ENCODE measurements at regions not wholly inside any gene's neighbourhood (a gene's known extent, or its start where the extent isn't known, plus 50 kb on each side); places are given as distances from the start of the nearest gene placed in this dataset.
"Not testable (repeated sequence)": the region's sequence is repeated elsewhere in the genome, so short reads cannot be mapped to it uniquely, and the experiment has no call there.

GRCh38 chr1:29557066-29557465 lies 320.7 kb downstream of the PTPRU start:
- DNase-seq: no peak
- H3K27me3 Mint-ChIP-seq: no peaks in the 10 kb centered on the region
- H3K4me1 Mint-ChIP-seq: peaks cover 3% of the 10 kb centered on the region
- H3K9me3 Mint-ChIP-seq: no peaks in the 10 kb centered on the region
- ChIA-PET POLR2A (no interaction called here), CTCF (no interaction called here)
- peak overlapping the region; percentile 38 for H3K27ac Mint-ChIP-seq
- no peaks in the 10 kb centered on the region for H3K36me3 Mint-ChIP-seq (ENCODE audit: low read depth)
- H3K4me3 Mint-ChIP-seq: no peak overlapping the region

GRCh38 chr1:29556657-29557056 lies 320.3 kb downstream of the PTPRU start:
- H3K9me3 Mint-ChIP-seq: no peaks in the 10 kb centered on the region
- no peaks in the 10 kb centered on the region for H3K27me3 Mint-ChIP-seq
- ChIA-PET CTCF (no interaction called here), POLR2A (no interaction called here)
- H3K27ac Mint-ChIP-seq: no peak overlapping the region
- H3K4me3 Mint-ChIP-seq: no peak overlapping the region
- DNase-seq: no peak
- no peaks in the 10 kb centered on the region for H3K36me3 Mint-ChIP-seq (ENCODE audit: low read depth)
- H3K4me1 Mint-ChIP-seq: peaks cover 3% of the 10 kb centered on the region

DNA sequence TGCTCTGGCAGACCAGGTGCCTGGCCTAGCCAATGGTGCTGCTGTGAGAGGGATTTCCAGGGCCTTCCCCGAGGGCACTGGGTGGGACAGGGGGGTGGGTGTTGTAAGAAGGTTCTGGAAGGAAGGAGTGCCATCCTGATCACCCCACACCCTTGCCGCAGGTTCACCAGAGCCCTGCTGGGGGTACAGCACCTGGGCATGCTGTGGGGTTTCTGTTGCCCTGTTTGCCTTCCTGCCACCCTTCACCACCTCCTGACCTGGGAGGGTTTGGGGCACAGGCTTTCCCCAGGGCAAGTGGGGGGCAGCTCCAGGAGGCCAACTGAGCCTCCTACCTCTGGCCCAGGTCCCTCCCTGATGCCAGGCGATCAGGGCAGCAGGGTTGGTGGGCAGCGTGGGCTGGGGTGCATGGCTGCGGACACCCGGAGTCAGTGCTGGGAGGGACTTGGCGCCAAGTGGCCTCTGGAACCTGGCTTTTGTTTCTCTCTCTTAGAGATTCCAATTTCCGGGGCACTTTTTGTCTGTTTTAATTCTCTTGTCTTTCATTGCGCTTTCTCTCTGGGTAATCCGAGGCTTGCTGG lies 318.8 kb downstream of the PTPRU start:
- Mint-ChIP-seq H3K4me1 (peaks cover 3% of the 10 kb centered on the region), H3K27ac (no peak overlapping the region), H3K27me3 (no peaks in the 10 kb centered on the region), H3K36me3 (ENCODE audit: low read depth) (no peaks in the 10 kb centered on the region), H3K9me3 (no peaks in the 10 kb centered on the region), H3K4me3 (no peak overlapping the region)
- no peak for DNase-seq
- CTCF ChIA-PET: no interaction called here
- POLR2A ChIA-PET: no interaction called here

- POLR2A ChIA-PET: no interaction called here
- peaks cover 3% of the 10 kb centered on the region for H3K4me1 Mint-ChIP-seq
- H3K36me3 Mint-ChIP-seq (ENCODE audit: low read depth): no peaks in the 10 kb centered on the region
- H3K9me3 Mint-ChIP-seq: no peaks in the 10 kb centered on the region
- CTCF ChIA-PET: no interaction called here
- no peak overlapping the region for H3K4me3 Mint-ChIP-seq
- H3K27me3 Mint-ChIP-seq: no peaks in the 10 kb centered on the region
- H3K27ac Mint-ChIP-seq: no peak overlapping the region
- DNase-seq: no peak
Observed at GRCh38 chr1:29554208-29554778, 318.0 kb downstream of the PTPRU start.

DNA sequence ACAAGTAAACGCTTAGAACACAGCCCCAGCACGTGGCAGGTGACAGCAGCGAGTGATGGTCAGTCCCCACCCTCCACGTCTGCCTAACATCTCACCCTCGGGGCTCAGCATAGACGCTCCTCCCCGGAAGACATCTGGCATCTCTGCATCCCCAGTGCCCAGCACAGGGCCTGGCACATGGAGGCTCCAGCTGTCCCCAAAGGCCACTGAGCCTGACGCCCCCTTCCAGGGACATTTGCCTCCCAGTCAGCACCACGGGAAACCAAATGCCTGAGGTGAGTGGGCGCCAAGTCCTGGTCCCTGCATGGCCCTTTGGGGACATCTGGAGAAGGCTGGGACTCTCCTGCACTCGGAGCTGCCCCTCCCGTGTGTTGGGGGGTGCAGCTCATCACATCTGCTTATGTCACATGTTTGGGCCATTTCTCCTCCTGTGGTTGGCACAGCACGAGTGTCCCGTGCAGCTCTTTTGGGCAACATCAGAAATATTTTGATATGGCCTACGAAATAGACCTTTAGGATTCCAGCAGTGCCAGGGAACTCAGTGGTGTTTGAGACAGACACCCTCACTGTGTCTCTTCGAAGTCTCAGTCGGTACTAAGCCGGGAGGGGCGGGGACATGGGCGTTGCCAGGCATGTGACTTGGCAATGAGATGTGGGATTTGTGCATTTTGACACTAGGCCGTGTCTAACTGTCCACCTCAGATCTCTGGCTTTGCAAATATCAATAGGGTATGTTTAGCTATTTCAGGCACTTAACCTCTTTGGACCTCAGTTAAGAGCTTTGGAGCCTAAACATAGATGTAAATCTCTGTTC lies 315.0 kb downstream of the PTPRU start:
- POLR2A ChIA-PET: no interaction called here
- Mint-ChIP-seq H3K9me3 (no peaks in the 10 kb centered on the region), H3K27me3 (no peaks in the 10 kb centered on the region), H3K4me1 (peaks cover 3% of the 10 kb centered on the region), H3K36me3 (ENCODE audit: low read depth) (no peaks in the 10 kb centered on the region), H3K4me3 (no peak overlapping the region), H3K27ac (no peak overlapping the region)
- CTCF ChIA-PET: no interaction called here
- DNase-seq: no peak

DNA sequence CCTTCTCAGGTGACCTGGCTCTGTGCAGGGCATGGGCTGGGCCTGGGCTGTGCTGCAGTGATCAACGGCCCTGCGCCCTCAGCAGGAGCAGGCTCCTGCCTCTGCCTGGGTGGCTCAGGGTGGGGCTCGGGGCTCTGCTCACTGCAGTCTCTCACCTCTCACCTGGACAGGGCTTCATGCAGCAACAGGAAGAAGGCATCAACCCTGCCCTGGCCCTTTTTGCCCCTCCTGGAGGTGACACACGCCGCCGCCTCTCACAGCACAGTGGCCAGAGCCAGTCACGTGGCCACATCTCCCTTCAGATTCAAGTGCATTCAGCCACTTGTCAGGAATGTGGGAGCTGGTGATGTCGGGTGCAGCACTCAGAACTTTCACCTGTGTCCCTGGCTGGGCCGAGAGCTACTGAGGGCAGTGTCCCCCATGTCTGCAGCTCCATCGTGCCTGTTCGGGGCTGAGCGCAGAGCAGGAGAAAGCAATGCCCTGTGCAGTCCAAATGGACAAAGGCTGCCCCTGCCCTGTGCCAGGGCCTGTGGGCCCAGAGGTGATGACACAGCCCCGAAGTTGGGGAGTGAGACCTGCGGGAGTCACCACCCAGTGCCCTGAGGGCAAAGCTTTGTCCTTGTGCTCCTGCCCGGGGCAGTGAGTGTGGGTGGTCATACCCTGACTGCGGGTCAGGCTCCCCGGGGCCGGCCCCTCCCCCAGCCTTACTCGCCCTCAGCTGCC lies 314.0 kb downstream of the PTPRU start:
- no peaks in the 10 kb centered on the region for H3K36me3 Mint-ChIP-seq (ENCODE audit: low read depth)
- POLR2A ChIA-PET: no interaction called here
- no peaks in the 10 kb centered on the region for H3K9me3 Mint-ChIP-seq
- H3K27me3 Mint-ChIP-seq: no peaks in the 10 kb centered on the region
- CTCF ChIA-PET: no interaction called here
- no peak overlapping the region for H3K4me3 Mint-ChIP-seq
- no peak overlapping the region for H3K27ac Mint-ChIP-seq
- DNase-seq: no peak
- H3K4me1 Mint-ChIP-seq: no peaks in the 10 kb centered on the region

- POLR2A ChIA-PET; H3K9me3 Mint-ChIP-seq; CTCF ChIA-PET; H3K27ac Mint-ChIP-seq; H3K4me1 Mint-ChIP-seq; H3K4me3 Mint-ChIP-seq; DNase-seq; H3K27me3 Mint-ChIP-seq; H3K36me3 Mint-ChIP-seq (ENCODE audit: low read depth): not testable (repeated sequence)
Observed at GRCh38 chr1:29549728-29550118, 313.4 kb downstream of the PTPRU start.

GRCh38 chr1:29549001-29549400 lies 312.7 kb downstream of the PTPRU start:
- H3K4me1 Mint-ChIP-seq: no peaks in the 10 kb centered on the region
- POLR2A ChIA-PET: no interaction called here
- CTCF ChIA-PET: no interaction called here

GRCh38 chr1:29548091-29548490 lies 311.8 kb downstream of the PTPRU start:
- H3K4me1 Mint-ChIP-seq: no peaks in the 10 kb centered on the region

More at GRCh38 chr1:29549001-29549400, 312.7 kb downstream of the PTPRU start:
- no peak overlapping the region for H3K27ac Mint-ChIP-seq
- H3K4me3 Mint-ChIP-seq: no peak overlapping the region
- H3K27me3 Mint-ChIP-seq: no peaks in the 10 kb centered on the region
- H3K9me3 Mint-ChIP-seq: no peaks in the 10 kb centered on the region
- DNase-seq: no peak
- no peaks in the 10 kb centered on the region for H3K36me3 Mint-ChIP-seq (ENCODE audit: low read depth)

DNA sequence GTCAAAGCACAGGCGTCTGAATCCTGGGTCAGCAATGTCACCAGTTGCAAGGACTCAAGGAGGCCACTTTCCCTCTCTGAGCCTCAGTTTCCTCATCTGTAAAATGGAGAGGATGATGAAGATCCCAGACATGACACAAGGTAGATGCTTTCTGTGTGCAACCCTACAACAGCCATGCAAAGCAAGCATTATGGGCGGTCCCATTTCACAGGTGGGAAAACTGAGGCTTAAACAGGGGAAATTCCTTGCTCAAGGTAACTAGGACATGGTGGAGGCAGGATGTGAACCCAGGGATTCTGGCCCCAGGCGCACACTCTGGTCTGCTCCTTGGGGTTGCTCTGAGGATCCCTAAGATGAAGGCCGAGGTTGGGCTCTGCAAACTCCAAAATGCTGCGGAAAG lies 311.0 kb downstream of the PTPRU start:
- CTCF ChIA-PET: no interaction called here

More at GRCh38 chr1:29548091-29548490, 311.8 kb downstream of the PTPRU start:
- ChIA-PET CTCF (no interaction called here), POLR2A (no interaction called here)
- Mint-ChIP-seq H3K27ac (no peak overlapping the region), H3K9me3 (no peaks in the 10 kb centered on the region), H3K4me3 (no peak overlapping the region), H3K36me3 (ENCODE audit: low read depth) (no peaks in the 10 kb centered on the region), H3K27me3 (no peaks in the 10 kb centered on the region)
- no peak for DNase-seq

DNA sequence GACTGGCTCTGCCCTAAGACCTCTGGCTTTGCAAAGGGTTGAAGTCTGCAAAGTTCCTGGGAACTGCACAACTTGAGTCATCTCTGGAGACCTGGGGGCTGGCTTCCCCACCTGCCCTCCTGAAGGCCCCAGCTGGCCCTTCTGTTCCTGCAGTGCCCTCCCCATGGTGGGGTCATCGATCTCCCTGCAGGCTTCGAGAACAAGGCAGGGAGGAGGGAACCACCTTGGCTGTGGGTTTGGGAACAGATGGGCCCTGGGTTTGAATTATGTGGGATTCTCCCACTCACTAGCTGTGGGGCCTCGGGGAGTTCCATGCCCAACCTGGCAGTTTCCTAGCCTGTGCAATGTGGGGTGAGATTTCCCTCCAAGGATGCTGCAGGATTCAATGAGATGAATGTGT lies 310.2 kb downstream of the PTPRU start:
- Mint-ChIP-seq H3K4me1 (no peaks in the 10 kb centered on the region), H3K4me3 (no peak overlapping the region), H3K36me3 (ENCODE audit: low read depth) (no peaks in the 10 kb centered on the region), H3K9me3 (no peaks in the 10 kb centered on the region), H3K27me3 (no peaks in the 10 kb centered on the region), H3K27ac (no peak overlapping the region)
- DNase-seq: no peak
- POLR2A ChIA-PET: no interaction called here
- CTCF ChIA-PET: no interaction called here

More for the DNA sequence above, 311.0 kb downstream of the PTPRU start:
- no peak for DNase-seq
- Mint-ChIP-seq H3K27me3 (no peaks in the 10 kb centered on the region), H3K36me3 (ENCODE audit: low read depth) (no peaks in the 10 kb centered on the region), H3K4me1 (no peaks in the 10 kb centered on the region), H3K9me3 (no peaks in the 10 kb centered on the region), H3K27ac (no peak overlapping the region), H3K4me3 (no peak overlapping the region)
- POLR2A ChIA-PET: no interaction called here

- H3K36me3 Mint-ChIP-seq (ENCODE audit: low read depth): no peaks in the 10 kb centered on the region
- DNase-seq: no peak
- H3K9me3 Mint-ChIP-seq: no peaks in the 10 kb centered on the region
- H3K27ac Mint-ChIP-seq: no peak overlapping the region
- H3K4me1 Mint-ChIP-seq: no peaks in the 10 kb centered on the region
- no peak overlapping the region for H3K4me3 Mint-ChIP-seq
- H3K27me3 Mint-ChIP-seq: no peaks in the 10 kb centered on the region
- CTCF ChIA-PET: no interaction called here
- POLR2A ChIA-PET: no interaction called here
Observed at GRCh38 chr1:29544406-29544805, 308.1 kb downstream of the PTPRU start.

DNA sequence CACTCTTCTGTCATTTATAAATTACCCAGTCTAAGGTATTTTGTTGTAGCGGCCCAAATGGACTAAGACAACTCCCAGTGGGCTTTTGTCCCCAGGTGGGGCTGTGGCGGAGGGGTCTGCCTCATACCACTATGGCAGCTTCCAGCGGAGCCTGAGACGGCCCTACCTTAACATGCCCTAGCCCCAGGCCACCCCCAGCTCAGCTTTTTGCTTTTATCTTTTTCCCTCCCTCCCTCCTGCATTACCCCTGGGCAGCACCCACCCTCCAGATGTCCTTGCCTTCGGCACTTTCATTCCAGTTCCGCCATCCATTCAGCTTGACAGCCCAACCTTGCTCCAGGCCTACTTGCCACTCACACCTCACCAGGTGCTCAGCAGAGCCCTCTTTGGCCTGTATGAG lies 307.3 kb downstream of the PTPRU start:
- CTCF ChIA-PET: no interaction called here
- POLR2A ChIA-PET: no interaction called here
- H3K4me3 Mint-ChIP-seq: no peak overlapping the region
- no peaks in the 10 kb centered on the region for H3K36me3 Mint-ChIP-seq (ENCODE audit: low read depth)
- no peaks in the 10 kb centered on the region for H3K27me3 Mint-ChIP-seq
- DNase-seq: no peak
- no peak overlapping the region for H3K27ac Mint-ChIP-seq
- H3K4me1 Mint-ChIP-seq: no peaks in the 10 kb centered on the region
- H3K9me3 Mint-ChIP-seq: no peaks in the 10 kb centered on the region
